ENCODE measurements at regions not wholly inside any gene's neighbourhood (a gene's known extent, or its start where the extent isn't known, plus 50 kb on each side); places are given as distances from the start of the nearest gene placed in this dataset.

GRCh38 chr18:40341701-40342100, 1613.3 kb upstream of the PIK3C3 start:
- TF ChIP-seq CTCF (conservative IDR thresholded peaks at IDR 0.05; ENCODE audit: low read depth, low read length) (no peak), EZH2 (IDR thresholded peaks at IDR 0.05; ENCODE audit: low read length, unreplicated experiment) (no peak)
